Fibroblast of villous mesenchyme (primary cell): ENCODE measurements at regions not wholly inside any gene's neighbourhood (a gene's known extent, or its start where the extent isn't known, plus 50 kb on each side); places are given as distances from the start of the nearest gene placed in this dataset.

Experiments
- DNase-seq: peaks from one replicate; pipeline ENCODE4 v3.0.0-alpha.2; 2010; ENCODE audit warnings: low read depth
- H3K4me3 ChIP-seq: 2 replicates; pipeline ENCODE4 v1.5.1; 2011; ENCODE audit warnings: low read depth, mild to moderate bottlenecking, low read length
- CTCF ChIP-seq: IDR thresholded peaks from 2 replicates; pipeline ENCODE4 v1.5.1; 2012; ENCODE audit warnings: low read depth, mild to moderate bottlenecking, low read length; ENCODE audit not compliant: insufficient read depth

- H3K4me3 ChIP-seq, result no peak overlapping the region
- DNase-seq, result no peak
- TF ChIP-seq CTCF, result no peak
Observed at GRCh38 chr6:125365230-125365629, 63.5 kb upstream of the HDDC2 start.

- TF ChIP-seq CTCF, result no peak
- no peak for DNase-seq
Observed at GRCh38 chr6:125367036-125367782, 65.4 kb upstream of the HDDC2 start.

GRCh38 chr6:125370343-125370742 lies 68.6 kb upstream of the HDDC2 start:
- H3K4me3 ChIP-seq, result no peak overlapping the region
- DNase-seq, result no peak
- no peak for TF ChIP-seq CTCF

More at GRCh38 chr6:125367036-125367782, 65.4 kb upstream of the HDDC2 start:
- no peak overlapping the region for H3K4me3 ChIP-seq

- TF ChIP-seq CTCF, result no peak
- DNase-seq, result no peak
- no peak overlapping the region for H3K4me3 ChIP-seq
Observed at GRCh38 chr6:125375013-125375412, 73.2 kb upstream of the HDDC2 start.

- no peak overlapping the region for H3K4me3 ChIP-seq
- DNase-seq, result peak; percentile 20
- no peak for TF ChIP-seq CTCF
Observed at GRCh38 chr6:125375821-125376220, 74.1 kb upstream of the HDDC2 start.

GRCh38 chr6:125377621-125378020 lies 75.9 kb upstream of the HDDC2 start:
- DNase-seq, result peak; percentile 83
- TF ChIP-seq CTCF, result no peak
- no peak overlapping the region for H3K4me3 ChIP-seq

- no peak for DNase-seq
- no peak overlapping the region for H3K4me3 ChIP-seq
- TF ChIP-seq CTCF, result no peak
Observed at GRCh38 chr6:125379174-125379573, 77.4 kb upstream of the HDDC2 start.
